ENCODE measurements at regions not wholly inside any gene's neighbourhood (a gene's known extent, or its start where the extent isn't known, plus 50 kb on each side); places are given as distances from the start of the nearest gene placed in this dataset.

GRCh38 chr20:24337069-24337468, 132.4 kb upstream of the SYNDIG1 start:
- intact Hi-C loops (cut with micrococcal nuclease), result no loop called here

GRCh38 chr20:24334830-24335229, 134.6 kb upstream of the SYNDIG1 start:
- intact Hi-C loops (cut with micrococcal nuclease), result no loop called here

GRCh38 chr20:24332956-24333355, 136.5 kb upstream of the SYNDIG1 start:
- intact Hi-C loops (cut with micrococcal nuclease), result no loop called here

- intact Hi-C loops (cut with micrococcal nuclease), result no loop called here
These were observed 137.5 kb upstream of the SYNDIG1 start for GRCh38 chr20:24331939-24332338.

GRCh38 chr20:24328901-24329300, 140.5 kb upstream of the SYNDIG1 start:
- intact Hi-C loops (cut with micrococcal nuclease), result no loop called here

- intact Hi-C loops (cut with micrococcal nuclease), result no loop called here
These were observed 147.5 kb upstream of the SYNDIG1 start for GRCh38 chr20:24321973-24322372.

GRCh38 chr20:24318569-24319352, 150.7 kb upstream of the SYNDIG1 start:
- intact Hi-C loops (cut with micrococcal nuclease), result no loop called here

GRCh38 chr20:24317224-24317623, 152.2 kb upstream of the SYNDIG1 start:
- intact Hi-C loops (cut with micrococcal nuclease), result no loop called here

- intact Hi-C loops (cut with micrococcal nuclease), result no loop called here
These were observed 152.7 kb upstream of the SYNDIG1 start for GRCh38 chr20:24316731-24317130.

- intact Hi-C loops (cut with micrococcal nuclease), result no loop called here
These were observed 155.4 kb upstream of the SYNDIG1 start for GRCh38 chr20:24314053-24314452.

- intact Hi-C loops (cut with micrococcal nuclease), result no loop called here
These were observed 159.8 kb upstream of the SYNDIG1 start for GRCh38 chr20:24309596-24309995.

- intact Hi-C loops (cut with micrococcal nuclease), result no loop called here
These were observed 164.1 kb upstream of the SYNDIG1 start for GRCh38 chr20:24305371-24305770.

GRCh38 chr20:24304291-24304690, 165.1 kb upstream of the SYNDIG1 start:
- intact Hi-C loops (cut with micrococcal nuclease), result no loop called here

GRCh38 chr20:24303393-24304170, 165.8 kb upstream of the SYNDIG1 start:
- intact Hi-C loops (cut with micrococcal nuclease), result no loop called here

- intact Hi-C loops (cut with micrococcal nuclease), result no loop called here
These were observed 171.4 kb upstream of the SYNDIG1 start for GRCh38 chr20:24297993-24298392.

- intact Hi-C loops (cut with micrococcal nuclease), result no loop called here
These were observed 172.8 kb upstream of the SYNDIG1 start for GRCh38 chr20:24296477-24297261.

GRCh38 chr20:24291014-24291413, 178.4 kb upstream of the SYNDIG1 start:
- intact Hi-C loops (cut with micrococcal nuclease), result no loop called here

- intact Hi-C loops (cut with micrococcal nuclease), result no loop called here
These were observed 179.5 kb upstream of the SYNDIG1 start for GRCh38 chr20:24289737-24290481.

- intact Hi-C loops (cut with micrococcal nuclease), result no loop called here
These were observed 186.2 kb upstream of the SYNDIG1 start for GRCh38 chr20:24283186-24283585.

- intact Hi-C loops (cut with micrococcal nuclease), result no loop called here
These were observed 192.2 kb upstream of the SYNDIG1 start for GRCh38 chr20:24277196-24277595.
